Suprapubic skin (tissue), 4 donors: ENCODE measurements at regions not wholly inside any gene's neighbourhood (a gene's known extent, or its start where the extent isn't known, plus 50 kb on each side); places are given as distances from the start of the nearest gene placed in this dataset.

Source experiments
- CTCF ChIP-seq, 2 donors: fragments of 200-600 bp in 1 of 2; fragments of 450-650 bp in 1 of 2; sonication (generic) in 1 of 2; IDR thresholded peaks; one replicate each; pipeline ENCODE4 v1.5.1; 2016 to 2019; ENCODE audit warnings: antibody characterized with exemption in 2 of 2, mild to moderate bottlenecking in 1 of 2, moderate library complexity in 1 of 2
- EP300 ChIP-seq: sonication (generic); formaldehyde crosslinking; IDR thresholded peaks from one replicate; pipeline ENCODE4 v1.6.1; 2017; ENCODE audit warnings: antibody characterized with exemption
- POLR2A ChIP-seq, 2 donors: fragments of 450-650 bp; IDR thresholded peaks; one replicate each; pipeline ENCODE4 v1.6.1; 2017; ENCODE audit warnings: antibody characterized with exemption in 2 of 2, mild to moderate bottlenecking in 2 of 2, moderate library complexity in 2 of 2
- POLR2AphosphoS5 ChIP-seq, 3 donors: sonication (generic); formaldehyde crosslinking; IDR thresholded peaks; one replicate each; pipeline ENCODE4 v1.6.1; 2017; ENCODE audit warnings: antibody characterized with exemption in 3 of 3

- no peak for TF ChIP-seq CTCF (IDR thresholded peaks at IDR 0.05)
- TF ChIP-seq POLR2AphosphoS5 (IDR thresholded peaks at IDR 0.05) = no peak
- no peak for TF ChIP-seq POLR2A (IDR thresholded peaks at IDR 0.05)
- TF ChIP-seq EP300 = no peak
Measured at GRCh38 chr3:30123755-30124154, 482.6 kb upstream of the TGFBR2 start.
